ENCODE measurements at regions not wholly inside any gene's neighbourhood (a gene's known extent, or its start where the extent isn't known, plus 50 kb on each side); places are given as distances from the start of the nearest gene placed in this dataset.

- Histone ChIP-seq H3K36me3 (replicated peaks in 1 of 2) (no peaks in the 10 kb centered on the region), H3K27ac (no peak overlapping the region), H3K4me1 (replicated peaks in 1 of 2) (no peaks in the 10 kb centered on the region), H3K4me3 (no peak overlapping the region), H3K9me3 (replicated peaks in 1 of 3) (no peaks in the 10 kb centered on the region), H3K27me3 (peaks cover 3% of the 10 kb centered on the region)
- TF ChIP-seq CTCF (IDR thresholded peaks at IDR 0.05): no peak
- WGBS, 4 donors: 29 to 41% (median 37%) methylated on average over 4 to 5 of the region's 5 CpGs
- no peak for DNase-seq
- intact Hi-C loops (cut with DNase I): no loop called here
Observed at GRCh38 chr12:113619202-113619601, 147.5 kb upstream of the LHX5 start.

GRCh38 chr12:113613414-113613813, 141.7 kb upstream of the LHX5 start:
- Histone ChIP-seq H3K4me1 (replicated peaks in 1 of 2) (no peaks in the 10 kb centered on the region), H3K36me3 (replicated peaks in 1 of 2) (no peaks in the 10 kb centered on the region), H3K9me3 (replicated peaks in 1 of 3) (no peaks in the 10 kb centered on the region), H3K27ac (no peak overlapping the region), H3K27me3 (peaks cover 23% of the 10 kb centered on the region), H3K4me3 (no peak overlapping the region)
- 80 to 91% (median 85%) methylated on average over 2 of the region's 2 CpGs for WGBS, 4 donors
- intact Hi-C loops (cut with DNase I): no loop called here
- no peak for TF ChIP-seq POLR2A (IDR thresholded peaks at IDR 0.05)
- no peak for DNase-seq

- no peak for DNase-seq
- 49 to 57% (median 54%) methylated on average over 2 to 3 of the region's 3 CpGs for WGBS, 4 donors
- Histone ChIP-seq H3K4me1 (replicated peaks in 1 of 2) (no peaks in the 10 kb centered on the region), H3K36me3 (replicated peaks in 1 of 2) (no peaks in the 10 kb centered on the region), H3K27ac (no peak overlapping the region), H3K27me3 (peaks cover 23% of the 10 kb centered on the region), H3K4me3 (no peak overlapping the region), H3K9me3 (replicated peaks in 1 of 3) (no peaks in the 10 kb centered on the region)
- TF ChIP-seq POLR2A (IDR thresholded peaks at IDR 0.05): no peak
- no peak for TF ChIP-seq CTCF (IDR thresholded peaks at IDR 0.05)
- intact Hi-C loops (cut with DNase I): no loop called here
Observed at GRCh38 chr12:113612793-113613192, 141.1 kb upstream of the LHX5 start.

- no peak overlapping the region for H3K27ac ChIP-seq
- H3K27me3 ChIP-seq: peaks cover 23% of the 10 kb centered on the region
- no peaks in the 10 kb centered on the region for H3K36me3 ChIP-seq (replicated peaks in 1 of 2)
- no peaks in the 10 kb centered on the region for H3K4me1 ChIP-seq (replicated peaks in 1 of 2)
- no peaks in the 10 kb centered on the region for H3K9me3 ChIP-seq (replicated peaks in 1 of 3)
- 21 to 35% (median 29%) methylated on average over 16 of the region's 16 CpGs for WGBS, 4 donors
- intact Hi-C loops (cut with DNase I): no loop called here
- TF ChIP-seq POLR2A (IDR thresholded peaks at IDR 0.05): no peak
- TF ChIP-seq CTCF (IDR thresholded peaks at IDR 0.05): no peak
- DNase-seq: no peak
- H3K4me3 ChIP-seq: no peak overlapping the region
Observed at GRCh38 chr12:113612076-113612728, 140.5 kb upstream of the LHX5 start.

GRCh38 chr12:113611652-113612051, 140.0 kb upstream of the LHX5 start:
- intact Hi-C loops (cut with DNase I): no loop called here
- TF ChIP-seq CTCF (IDR thresholded peaks at IDR 0.05) (no peak), POLR2A (IDR thresholded peaks at IDR 0.05) (no peak)
- Histone ChIP-seq H3K4me3 (no peak overlapping the region), H3K27me3 (peaks cover 23% of the 10 kb centered on the region), H3K36me3 (replicated peaks in 1 of 2) (no peaks in the 10 kb centered on the region), H3K27ac (no peak overlapping the region), H3K9me3 (replicated peaks in 1 of 3) (no peaks in the 10 kb centered on the region), H3K4me1 (replicated peaks in 1 of 2) (no peaks in the 10 kb centered on the region)
- no peak for DNase-seq
- WGBS, 4 donors: 57 to 77% (median 65%) methylated on average over 8 of the region's 8 CpGs
